ENCODE measurements at regions not wholly inside any gene's neighbourhood (a gene's known extent, or its start where the extent isn't known, plus 50 kb on each side); places are given as distances from the start of the nearest gene placed in this dataset.

GRCh38 chr7:116086547-116087045 lies 56.0 kb upstream of the TFEC start:
- no peak for TF ChIP-seq CTCF (IDR thresholded peaks at IDR 0.05)
- TF ChIP-seq POLR2A (IDR thresholded peaks at IDR 0.05): no peak
